Peyer's patch (tissue), 4 donors: ENCODE measurements at regions not wholly inside any gene's neighbourhood (a gene's known extent, or its start where the extent isn't known, plus 50 kb on each side); places are given as distances from the start of the nearest gene placed in this dataset.

Experiments used
- DNase-seq, 3 donors: peaks; one replicate each; pipeline ENCODE4 v3.0.0-alpha.2; 2017 to 2019
- H3K27ac ChIP-seq, 4 donors: fragments of 200-600 bp; sonication (generic); one replicate each; pipeline ENCODE4 v1.5.1; 2016 to 2019
- H3K27me3 ChIP-seq, 2 donors: fragments of 200-600 bp; sonication (generic); one replicate each; pipeline ENCODE4 v1.5.1; 2019
- H3K36me3 ChIP-seq, 3 donors: fragments of 200-600 bp; sonication (generic); one replicate each; pipeline ENCODE4 v1.5.1; 2016 to 2019
- H3K4me1 ChIP-seq, 4 donors: fragments of 200-600 bp; sonication (generic); one replicate each; pipeline ENCODE4 v1.5.1; 2016 to 2019
- H3K4me3 ChIP-seq, 4 donors: fragments of 200-600 bp; sonication (generic); 1 replicate in 3 of 4; 2 replicates in 1 of 4; pipeline ENCODE4 v1.5.1; 2016 to 2019; ENCODE audit warnings: mild to moderate bottlenecking in 1 of 4
- H3K9me3 ChIP-seq, 4 donors: fragments of 200-600 bp; sonication (generic); one replicate each; pipeline ENCODE4 v1.5.1; 2016 to 2019; ENCODE audit warnings: mild to moderate bottlenecking in 1 of 4
- CTCF ChIP-seq, 6 experiments: fragments of 450-650 bp in 4 of 6; fragments of 200-600 bp in 2 of 6; sonication (generic) in 1 of 6; IDR thresholded peaks; one replicate each; pipeline ENCODE4 v1.5.1; 2017 to 2019; ENCODE audit warnings: antibody characterized with exemption in 6 of 6, mild to moderate bottlenecking in 3 of 6, moderate library complexity in 1 of 6
- POLR2A ChIP-seq, 2 donors: fragments of 450-650 bp; IDR thresholded peaks; one replicate each; pipeline ENCODE4 v1.5.1; 2017; ENCODE audit warnings: antibody characterized with exemption in 2 of 2, mild to moderate bottlenecking in 2 of 2, moderate library complexity in 2 of 2

- Histone ChIP-seq H3K4me3 (no peak overlapping the region), H3K27ac (no peak overlapping the region), H3K36me3 (no peaks in the 10 kb centered on the region), H3K27me3 (no peaks in the 10 kb centered on the region), H3K9me3 (no peaks in the 10 kb centered on the region), H3K4me1 (no peaks in the 10 kb centered on the region)
- no peak for TF ChIP-seq POLR2A (IDR thresholded peaks at IDR 0.05)
- no peak for TF ChIP-seq CTCF (IDR thresholded peaks at IDR 0.05)
- DNase-seq, result no peak
Measured at GRCh38 chr10:117662751-117663540, 120.4 kb downstream of the EMX2 start.

- no peak for TF ChIP-seq CTCF (IDR thresholded peaks at IDR 0.05)
- no peak for TF ChIP-seq POLR2A (IDR thresholded peaks at IDR 0.05)
- no peaks in the 10 kb centered on the region for H3K4me1 ChIP-seq
- H3K36me3 ChIP-seq, result no peaks in the 10 kb centered on the region
- H3K27me3 ChIP-seq, result no peaks in the 10 kb centered on the region
- H3K4me3 ChIP-seq, result no peak overlapping the region
- DNase-seq, result no peak
- H3K27ac ChIP-seq, result no peak overlapping the region
- no peaks in the 10 kb centered on the region for H3K9me3 ChIP-seq
Measured at GRCh38 chr10:117663750-117664149, 121.2 kb downstream of the EMX2 start.

GRCh38 chr10:117664288-117664687, 121.7 kb downstream of the EMX2 start:
- DNase-seq, result no peak
- H3K4me3 ChIP-seq, result no peak overlapping the region
- TF ChIP-seq CTCF (IDR thresholded peaks at IDR 0.05) (no peak), POLR2A (IDR thresholded peaks at IDR 0.05) (no peak)
- no peaks in the 10 kb centered on the region for H3K9me3 ChIP-seq
- H3K27ac ChIP-seq, result no peak overlapping the region
- H3K27me3 ChIP-seq, result no peaks in the 10 kb centered on the region
- H3K36me3 ChIP-seq, result no peaks in the 10 kb centered on the region
- H3K4me1 ChIP-seq, result no peaks in the 10 kb centered on the region

- Histone ChIP-seq H3K27me3 (no peaks in the 10 kb centered on the region), H3K9me3 (no peaks in the 10 kb centered on the region), H3K36me3 (no peaks in the 10 kb centered on the region), H3K27ac (no peak overlapping the region), H3K4me1 (no peaks in the 10 kb centered on the region), H3K4me3 (no peak overlapping the region)
- no peak for DNase-seq
- TF ChIP-seq CTCF (IDR thresholded peaks at IDR 0.05) (no peak), POLR2A (IDR thresholded peaks at IDR 0.05) (no peak)
Measured at GRCh38 chr10:117666166-117666565, 123.6 kb downstream of the EMX2 start.

- no peak for DNase-seq
- H3K27ac ChIP-seq, result no peak overlapping the region
- TF ChIP-seq POLR2A (IDR thresholded peaks at IDR 0.05) (no peak), CTCF (IDR thresholded peaks at IDR 0.05) (no peak)
- H3K4me1 ChIP-seq, result no peaks in the 10 kb centered on the region
- no peaks in the 10 kb centered on the region for H3K27me3 ChIP-seq
- no peaks in the 10 kb centered on the region for H3K36me3 ChIP-seq
- no peak overlapping the region for H3K4me3 ChIP-seq
- no peaks in the 10 kb centered on the region for H3K9me3 ChIP-seq
Measured at GRCh38 chr10:117666965-117667364, 124.4 kb downstream of the EMX2 start.
